Karpas-422 (cell line): ENCODE measurements at regions not wholly inside any gene's neighbourhood (a gene's known extent, or its start where the extent isn't known, plus 50 kb on each side); places are given as distances from the start of the nearest gene placed in this dataset.

ENCODE experiments used
- DNase-seq: peaks from one replicate; pipeline ENCODE4 v3.0.0-alpha.2; 2015
- H2AFZ ChIP-seq: fragments of 200-600 bp; sonication (generic); 2 replicates; pipeline ENCODE4 v1.6.1; 2014; ENCODE audit warnings: antibody characterized with exemption, low read length, mixed read lengths
- H3K27ac ChIP-seq: fragments of 200-600 bp; sonication (generic); 2 replicates; pipeline ENCODE4 v1.5.1; 2014; ENCODE audit warnings: mild to moderate bottlenecking, low read length, moderate library complexity
- H3K27me3 ChIP-seq: fragments of 200-600 bp; sonication (generic); 2 replicates; pipeline ENCODE4 v1.6.1; 2014; ENCODE audit warnings: low read length, mixed read lengths
- H3K36me3 ChIP-seq: fragments of 200-600 bp; sonication (generic); 2 replicates; pipeline ENCODE4 v1.6.1; 2014; ENCODE audit warnings: low read length, mixed read lengths; ENCODE audit not compliant: insufficient read depth
- H3K4me1 ChIP-seq: fragments of 200-600 bp; sonication (generic); 2 replicates; pipeline ENCODE4 v1.6.1; 2014; ENCODE audit warnings: mild to moderate bottlenecking, low read length, mixed read lengths
- H3K4me2 ChIP-seq: fragments of 200-600 bp; sonication (generic); 2 replicates; pipeline ENCODE4 v1.6.1; 2014; ENCODE audit warnings: low read length, low read depth, mild to moderate bottlenecking; ENCODE audit not compliant: poor library complexity, severe bottlenecking
- H3K4me3 ChIP-seq: fragments of 200-600 bp; sonication (generic); 2 replicates; pipeline ENCODE4 v1.5.1; 2014; ENCODE audit warnings: mild to moderate bottlenecking, antibody characterized with exemption, low read length, mixed read lengths
- H3K79me2 ChIP-seq: fragments of 200-600 bp; sonication (generic); 2 replicates; pipeline ENCODE4 v1.6.1; 2014; ENCODE audit warnings: mild to moderate bottlenecking, low read length, mixed read lengths
- H3K9ac ChIP-seq: fragments of 200-600 bp; sonication (generic); 2 replicates; pipeline ENCODE4 v1.6.0; 2014; ENCODE audit warnings: low read length
- H3K9me2 ChIP-seq: fragments of 200-600 bp; sonication (generic), shearing (Covaris generic); replicated peaks from 2 replicates; pipeline ENCODE4 v1.6.0; 2014; ENCODE audit warnings: mild to moderate bottlenecking, low read length, moderate library complexity; ENCODE audit not compliant: insufficient read depth
- H3K9me3 ChIP-seq: fragments of 300-700, 200-600 bp; sonication (generic); 2 replicates; pipeline ENCODE4 v1.6.1; 2014; ENCODE audit warnings: low read length, mixed read lengths
- H4K20me1 ChIP-seq: fragments of 200-600 bp; sonication (generic); 2 replicates; pipeline ENCODE4 v1.6.1; 2014; ENCODE audit warnings: mild to moderate bottlenecking, antibody characterized with exemption, low read length, low read depth; ENCODE audit not compliant: insufficient read depth

- Histone ChIP-seq H3K4me3 (no peak overlapping the region), H3K9ac (no peak overlapping the region), H3K4me1 (no peaks in the 10 kb centered on the region), H3K4me2 (no peak overlapping the region), H3K9me2 (no peaks in the 10 kb centered on the region), H2AFZ (no peak overlapping the region), H3K36me3 (no peaks in the 10 kb centered on the region), H3K27ac (no peak overlapping the region), H4K20me1 (no peaks in the 10 kb centered on the region), H3K9me3 (no peaks in the 10 kb centered on the region), H3K27me3 (no peaks in the 10 kb centered on the region), H3K79me2 (no peaks in the 10 kb centered on the region)
- no peak for DNase-seq
Observed at GRCh38 chr6:84525907-84526306, 238.5 kb downstream of the TBX18 start.

- Histone ChIP-seq H3K4me3 (no peak overlapping the region), H3K9ac (no peak overlapping the region), H3K27ac (no peak overlapping the region), H3K27me3 (no peaks in the 10 kb centered on the region), H2AFZ (no peak overlapping the region), H3K9me3 (no peaks in the 10 kb centered on the region), H3K4me1 (no peaks in the 10 kb centered on the region), H3K9me2 (no peaks in the 10 kb centered on the region), H3K79me2 (no peaks in the 10 kb centered on the region), H3K36me3 (no peaks in the 10 kb centered on the region), H3K4me2 (no peak overlapping the region), H4K20me1 (no peaks in the 10 kb centered on the region)
- no peak for DNase-seq
Observed at GRCh38 chr6:84524636-84525035, 239.8 kb downstream of the TBX18 start.

- no peak overlapping the region for H3K4me2 ChIP-seq
- no peaks in the 10 kb centered on the region for H3K9me2 ChIP-seq
- no peak overlapping the region for H3K27ac ChIP-seq
- H3K9ac ChIP-seq: no peak overlapping the region
- H3K79me2 ChIP-seq: no peaks in the 10 kb centered on the region
- no peaks in the 10 kb centered on the region for H3K9me3 ChIP-seq
- no peaks in the 10 kb centered on the region for H4K20me1 ChIP-seq
- DNase-seq: no peak
- no peak overlapping the region for H3K4me3 ChIP-seq
- H3K4me1 ChIP-seq: no peaks in the 10 kb centered on the region
- no peak overlapping the region for H2AFZ ChIP-seq
- H3K36me3 ChIP-seq: no peaks in the 10 kb centered on the region
- no peaks in the 10 kb centered on the region for H3K27me3 ChIP-seq
Observed at GRCh38 chr6:84522135-84522549, 242.3 kb downstream of the TBX18 start.

- H3K4me3 ChIP-seq: no peak overlapping the region
- no peaks in the 10 kb centered on the region for H3K79me2 ChIP-seq
- H3K27ac ChIP-seq: no peak overlapping the region
- DNase-seq: no peak
- no peak overlapping the region for H2AFZ ChIP-seq
- no peaks in the 10 kb centered on the region for H4K20me1 ChIP-seq
- no peaks in the 10 kb centered on the region for H3K27me3 ChIP-seq
- H3K9me3 ChIP-seq: no peaks in the 10 kb centered on the region
- no peaks in the 10 kb centered on the region for H3K4me1 ChIP-seq
- H3K9me2 ChIP-seq: no peaks in the 10 kb centered on the region
- H3K4me2 ChIP-seq: no peak overlapping the region
- no peak overlapping the region for H3K9ac ChIP-seq
- H3K36me3 ChIP-seq: no peaks in the 10 kb centered on the region
Observed at GRCh38 chr6:84521511-84521910, 242.9 kb downstream of the TBX18 start.

- Histone ChIP-seq H2AFZ (no peak overlapping the region), H3K9me2 (no peaks in the 10 kb centered on the region), H3K4me2 (no peak overlapping the region), H3K9ac (no peak overlapping the region), H3K4me1 (no peaks in the 10 kb centered on the region), H3K4me3 (no peak overlapping the region), H3K9me3 (no peaks in the 10 kb centered on the region), H3K27me3 (no peaks in the 10 kb centered on the region), H3K36me3 (no peaks in the 10 kb centered on the region), H3K27ac (no peak overlapping the region), H3K79me2 (no peaks in the 10 kb centered on the region), H4K20me1 (no peaks in the 10 kb centered on the region)
- DNase-seq: no peak
Observed at GRCh38 chr6:84517741-84518530, 246.5 kb downstream of the TBX18 start.

GRCh38 chr6:84516154-84516553 lies 248.2 kb downstream of the TBX18 start:
- Histone ChIP-seq H3K9me2 (no peaks in the 10 kb centered on the region), H3K79me2 (no peaks in the 10 kb centered on the region), H3K4me3 (no peak overlapping the region), H3K4me2 (no peak overlapping the region), H3K9ac (no peak overlapping the region), H3K36me3 (no peaks in the 10 kb centered on the region), H2AFZ (no peak overlapping the region), H4K20me1 (no peaks in the 10 kb centered on the region), H3K27me3 (no peaks in the 10 kb centered on the region), H3K9me3 (no peaks in the 10 kb centered on the region), H3K4me1 (no peaks in the 10 kb centered on the region), H3K27ac (no peak overlapping the region)
- DNase-seq: no peak

GRCh38 chr6:84515067-84515466 lies 249.3 kb downstream of the TBX18 start:
- Histone ChIP-seq H3K9me3 (no peaks in the 10 kb centered on the region), H3K9ac (no peak overlapping the region), H3K4me1 (no peaks in the 10 kb centered on the region), H3K36me3 (no peaks in the 10 kb centered on the region), H4K20me1 (no peaks in the 10 kb centered on the region), H3K79me2 (no peaks in the 10 kb centered on the region), H2AFZ (no peak overlapping the region), H3K9me2 (no peaks in the 10 kb centered on the region), H3K27ac (no peak overlapping the region), H3K4me3 (no peak overlapping the region), H3K27me3 (no peaks in the 10 kb centered on the region), H3K4me2 (no peak overlapping the region)
- no peak for DNase-seq

GRCh38 chr6:84514089-84514971 lies 250.1 kb downstream of the TBX18 start:
- no peaks in the 10 kb centered on the region for H3K79me2 ChIP-seq
- H3K4me3 ChIP-seq: no peak overlapping the region
- H3K4me1 ChIP-seq: no peaks in the 10 kb centered on the region
- H3K4me2 ChIP-seq: no peak overlapping the region
- no peaks in the 10 kb centered on the region for H3K36me3 ChIP-seq
- no peak overlapping the region for H3K27ac ChIP-seq
- H4K20me1 ChIP-seq: no peaks in the 10 kb centered on the region
- H3K9me2 ChIP-seq: no peaks in the 10 kb centered on the region
- no peak overlapping the region for H3K9ac ChIP-seq
- no peaks in the 10 kb centered on the region for H3K27me3 ChIP-seq
- DNase-seq: no peak
- H3K9me3 ChIP-seq: no peaks in the 10 kb centered on the region
- no peak overlapping the region for H2AFZ ChIP-seq
